H9 (cell line): ENCODE measurements at regions not wholly inside any gene's neighbourhood (a gene's known extent, or its start where the extent isn't known, plus 50 kb on each side); places are given as distances from the start of the nearest gene placed in this dataset.

Experiments
- DNase-seq: peaks from one replicate; pipeline ENCODE4 v3.0.0-alpha.2; 2017
- H2AFZ ChIP-seq: one replicate; pipeline ENCODE4 v1.6.1; 2013; ENCODE audit warnings: mild to moderate bottlenecking, low read length, control low read depth, moderate library complexity
- H2AK5ac ChIP-seq: 2 replicates; pipeline ENCODE4 v1.6.1; 2013; ENCODE audit warnings: low read length, control low read depth, mixed read lengths; ENCODE audit not compliant: insufficient read length
- H2BK120ac ChIP-seq: one replicate; pipeline ENCODE4 v1.6.1; 2013; ENCODE audit warnings: low read depth, mild to moderate bottlenecking, low read length, control low read depth, inconsistent platforms; ENCODE audit not compliant: poor library complexity, severe bottlenecking
- H2BK12ac ChIP-seq: 2 replicates; pipeline ENCODE4 v1.6.1; 2013; ENCODE audit warnings: low read length, control low read depth, mixed read lengths, low read depth; ENCODE audit not compliant: insufficient read length
- H2BK15ac ChIP-seq: 2 replicates; pipeline ENCODE4 v1.6.1; 2013; ENCODE audit warnings: low read depth, low read length, control low read depth
- H2BK20ac ChIP-seq: one replicate; pipeline ENCODE4 v1.6.1; 2013; ENCODE audit warnings: low read depth, mild to moderate bottlenecking, low read length, control low read depth, inconsistent platforms; ENCODE audit not compliant: poor library complexity, severe bottlenecking
- H2BK5ac ChIP-seq: 2 replicates; pipeline ENCODE4 v1.6.1; 2013; ENCODE audit warnings: low read length, control low read depth, mixed read lengths; ENCODE audit not compliant: insufficient read length
- H3K14ac ChIP-seq: 2 replicates; pipeline ENCODE4 v1.6.1; 2013; ENCODE audit warnings: low read length, control low read depth; ENCODE audit not compliant: insufficient read depth
- H3K18ac ChIP-seq: 2 replicates; pipeline ENCODE4 v1.6.1; 2013; ENCODE audit warnings: low read depth, mild to moderate bottlenecking, mixed read lengths, low read length, control low read depth; ENCODE audit not compliant: insufficient read length
- H3K23ac ChIP-seq: 2 replicates; pipeline ENCODE4 v1.6.1; 2013; ENCODE audit warnings: low read length, control low read depth, mixed read lengths, low read depth; ENCODE audit not compliant: insufficient read length
- H3K23me2 ChIP-seq: 2 replicates; pipeline ENCODE4 v1.6.1; 2013; ENCODE audit warnings: low read depth, mild to moderate bottlenecking, mixed read lengths, low read length, control low read depth; ENCODE audit not compliant: insufficient read length, poor library complexity, severe bottlenecking
- H3K27ac ChIP-seq: 2 replicates; pipeline ENCODE4 v1.5.1; 2013; ENCODE audit warnings: low read length, control low read depth, mixed read lengths, low read depth; ENCODE audit not compliant: insufficient read length
- H3K27me3 ChIP-seq: 2 replicates; pipeline ENCODE4 v1.6.1; 2013; ENCODE audit warnings: low read length, control low read depth, inconsistent platforms; ENCODE audit not compliant: insufficient read depth
- H3K4ac ChIP-seq: 2 replicates; pipeline ENCODE4 v1.6.1; 2013; ENCODE audit warnings: low read depth, mild to moderate bottlenecking, control low read depth, inconsistent platforms, low read length, moderate library complexity
- H3K4me1 ChIP-seq: 2 replicates; pipeline ENCODE4 v1.6.1; 2013; ENCODE audit warnings: low read length, control low read depth, inconsistent platforms; ENCODE audit not compliant: insufficient read depth
- H3K4me2 ChIP-seq: 2 replicates; pipeline ENCODE4 v1.6.1; 2013; ENCODE audit warnings: low read length, control low read depth, mixed read lengths; ENCODE audit not compliant: insufficient read length, insufficient read depth
- H3K56ac ChIP-seq: 2 replicates; pipeline ENCODE4 v1.6.1; 2013; ENCODE audit warnings: low read depth, mild to moderate bottlenecking, mixed read lengths, low read length, control low read depth; ENCODE audit not compliant: insufficient read length
- H3K79me1 ChIP-seq: 2 replicates; pipeline ENCODE4 v1.6.1; 2013; ENCODE audit warnings: low read depth, mild to moderate bottlenecking, moderate library complexity, low read length, control low read depth, inconsistent platforms; ENCODE audit not compliant: insufficient read depth, poor library complexity, severe bottlenecking
- H3K79me2 ChIP-seq: 2 replicates; pipeline ENCODE4 v1.6.1; 2013; ENCODE audit warnings: low read length, control low read depth, inconsistent platforms; ENCODE audit not compliant: insufficient read depth
- H3K9ac ChIP-seq: 2 replicates; pipeline ENCODE4 v1.6.1; 2013; ENCODE audit warnings: low read length, control low read depth, mixed read lengths; ENCODE audit not compliant: insufficient read length; ENCODE audit errors: extremely low read depth
- H3K9me3 ChIP-seq: one replicate; pipeline ENCODE4 v1.6.1; 2013; ENCODE audit warnings: low read depth, low read length, inconsistent platforms; ENCODE audit not compliant: control insufficient read depth
- H3T11ph ChIP-seq: one replicate; pipeline ENCODE4 v1.6.1; 2013; ENCODE audit warnings: mild to moderate bottlenecking, low read length, control low read depth, inconsistent platforms
- H4K20me1 ChIP-seq: one replicate; pipeline ENCODE4 v1.6.1; 2013; ENCODE audit not compliant: control insufficient read depth, insufficient read length, insufficient read depth
- H4K5ac ChIP-seq: 2 replicates; pipeline ENCODE4 v1.6.1; 2013; ENCODE audit warnings: low read depth, mild to moderate bottlenecking, mixed read lengths, low read length, control low read depth; ENCODE audit not compliant: insufficient read length
- H4K8ac ChIP-seq: replicated peaks from 2 replicates; pipeline ENCODE4 v1.6.1; 2013; ENCODE audit warnings: low read length, control low read depth, mixed read lengths, low read depth; ENCODE audit not compliant: insufficient read length
- H4K91ac ChIP-seq: 2 replicates; pipeline ENCODE4 v1.6.1; 2013; ENCODE audit warnings: low read depth, mild to moderate bottlenecking, moderate library complexity, mixed read lengths, low read length, control low read depth; ENCODE audit not compliant: insufficient read length
- H3K27ac Mint-ChIP-seq, 3 experiments: 2 replicates in 2 of 3; 3 replicates in 1 of 3; pipeline ENCODE4 v1.8.0; 2020 to 2021; ENCODE audit warnings: mixed read lengths in 3 of 3, mild to moderate bottlenecking in 1 of 3, moderate library complexity in 1 of 3
- H3K27me3 Mint-ChIP-seq: 2 replicates; pipeline ENCODE4 v1.8.0; 2021; ENCODE audit warnings: low read depth, mild to moderate bottlenecking, moderate library complexity, mixed read lengths
- H3K36me3 Mint-ChIP-seq, 3 experiments: 2 replicates in 2 of 3; 3 replicates in 1 of 3; pipeline ENCODE4 v1.8.0; 2020 to 2021; ENCODE audit warnings: low read depth in 3 of 3, mixed read lengths in 3 of 3; ENCODE audit not compliant: insufficient read depth in 1 of 3
- H3K4me1 Mint-ChIP-seq, 2 experiments: 2 replicates each; pipeline ENCODE4 v1.8.0; 2020; ENCODE audit warnings: mixed read lengths in 2 of 2
- H3K4me3 Mint-ChIP-seq, 2 experiments: 2 replicates in 1 of 2; 3 replicates in 1 of 2; pipeline ENCODE4 v1.8.0; 2020 to 2021; ENCODE audit warnings: mild to moderate bottlenecking in 2 of 2, mixed read lengths in 2 of 2, moderate library complexity in 1 of 2
- H3K9me3 Mint-ChIP-seq, 2 experiments: 2 replicates in 1 of 2; 3 replicates in 1 of 2; pipeline ENCODE4 v1.8.0; 2020; ENCODE audit warnings: mild to moderate bottlenecking in 2 of 2, mixed read lengths in 2 of 2, moderate library complexity in 1 of 2
- CTCF ChIP-seq: fragments of 200-600 bp; sonication (generic); conservative IDR thresholded peaks from 3 replicates; pipeline ENCODE4 v1.8.0; 2021; ENCODE audit warnings: antibody characterized with exemption, mild to moderate bottlenecking
- WGBS: extraction: QIAGEN DNeasy Blood & Tissue Kit; methylation state at CpG from one replicate; pipeline ENCODE4 v1.1.7; 2013; ENCODE audit warnings: missing lambda C conversion rate, low lambda C conversion rate, mixed read lengths; ENCODE audit not compliant: insufficient read length; ENCODE audit errors: extremely low coverage; 5-methylcytosine and 5-hydroxymethylcytosine counted together

GRCh38 chr5:35364350-35364749 is 134.1 kb upstream of the PRLR start:
- no CpG with 5 or more reads among the region's 2 CpGs for WGBS
- no peak overlapping the region for H3K27ac Mint-ChIP-seq

More at GRCh38 chr5:35364350-35364749, 134.1 kb upstream of the PRLR start:
- no peak overlapping the region for H3K27ac ChIP-seq
- no peak for DNase-seq
- H3K4me2 ChIP-seq = no peak overlapping the region
- no peak overlapping the region for H3K4ac ChIP-seq
- no peak overlapping the region for H2AFZ ChIP-seq
- no peaks in the 10 kb centered on the region for H3K27me3 Mint-ChIP-seq
- H3K23ac ChIP-seq = no peak overlapping the region
- no peaks in the 10 kb centered on the region for H3K9me3 Mint-ChIP-seq
- no peak overlapping the region for H3K9ac ChIP-seq
- H3K79me2 ChIP-seq = no peaks in the 10 kb centered on the region
- no peak overlapping the region for H3K14ac ChIP-seq
- H4K8ac ChIP-seq = no peak overlapping the region
- no peak overlapping the region for H2BK15ac ChIP-seq
- no peak overlapping the region for H3K18ac ChIP-seq
- H3K79me1 ChIP-seq = no peaks in the 10 kb centered on the region
- 0 out of 4 replicates have a peak, but pooled peaks cover 3% of the 10 kb centered on the region in 2 experiments for H3K4me1 Mint-ChIP-seq
- no peak overlapping the region for H3K56ac ChIP-seq
- H3K36me3 Mint-ChIP-seq = no peaks in the 10 kb centered on the region
- H4K20me1 ChIP-seq = no peaks in the 10 kb centered on the region
- no peak overlapping the region for H2AK5ac ChIP-seq
- no peak overlapping the region for H4K5ac ChIP-seq
- H3K4me1 ChIP-seq = no peaks in the 10 kb centered on the region
- no peak for TF ChIP-seq CTCF
- H2BK12ac ChIP-seq = no peak overlapping the region
- H3T11ph ChIP-seq = no peak overlapping the region
- H3K23me2 ChIP-seq = no peaks in the 10 kb centered on the region
- no peak overlapping the region for H4K91ac ChIP-seq
- no peak overlapping the region for H3K4me3 Mint-ChIP-seq
- no peak overlapping the region for H2BK5ac ChIP-seq
- H2BK20ac ChIP-seq = no peak overlapping the region
- H3K27me3 ChIP-seq = no peaks in the 10 kb centered on the region
- H2BK120ac ChIP-seq = no peak overlapping the region
- no peaks in the 10 kb centered on the region for H3K9me3 ChIP-seq
